AG04450 (cell line): ENCODE measurements at regions not wholly inside any gene's neighbourhood (a gene's known extent, or its start where the extent isn't known, plus 50 kb on each side); places are given as distances from the start of the nearest gene placed in this dataset.

Experiments used
- CTCF ChIA-PET: fragments of 300-600, 350-600 bp; formaldehyde crosslinking; extraction: SDS; loops from one replicate; lab custom pipeline; 2022; ENCODE audit warnings: antibody characterized with exemption, inconsistent platforms; lab: Charles Lee
- POLR2A ChIA-PET: fragments of 350-600 bp; formaldehyde crosslinking; extraction: SDS; loops from one replicate; lab custom pipeline; 2021; ENCODE audit warnings: antibody characterized with exemption, inconsistent platforms; lab: Yijun Ruan, JAX
- DNase-seq: peaks from one replicate; pipeline ENCODE4 v3.0.0-alpha.2; 2011; ENCODE audit warnings: low read depth, low spot score
- H3K27ac ChIP-seq: one replicate; pipeline ENCODE4 v1.5.1; 2012; ENCODE audit warnings: low read depth, low read length, control low read depth
- H3K27me3 ChIP-seq: one replicate; pipeline ENCODE4 v1.6.0; 2012; ENCODE audit warnings: low read length; ENCODE audit not compliant: control insufficient read depth, insufficient read depth
- H3K4me3 ChIP-seq: 2 replicates; pipeline ENCODE4 v1.5.1; 2011; ENCODE audit warnings: mild to moderate bottlenecking, low read depth, low read length, control low read depth
- H3K9me3 ChIP-seq: 2 replicates; pipeline ENCODE4 v1.5.1; 2012; ENCODE audit warnings: low read length; ENCODE audit not compliant: control insufficient read depth, insufficient read depth
- CTCF ChIP-seq: IDR thresholded peaks from 2 replicates; pipeline ENCODE4 v1.5.1; 2011; ENCODE audit warnings: low read depth, low read length, control low read depth, inconsistent platforms

GRCh38 chr2:37468170-37468569 is 123.7 kb downstream of the QPCT start:
- DNase-seq: no peak

DNA sequence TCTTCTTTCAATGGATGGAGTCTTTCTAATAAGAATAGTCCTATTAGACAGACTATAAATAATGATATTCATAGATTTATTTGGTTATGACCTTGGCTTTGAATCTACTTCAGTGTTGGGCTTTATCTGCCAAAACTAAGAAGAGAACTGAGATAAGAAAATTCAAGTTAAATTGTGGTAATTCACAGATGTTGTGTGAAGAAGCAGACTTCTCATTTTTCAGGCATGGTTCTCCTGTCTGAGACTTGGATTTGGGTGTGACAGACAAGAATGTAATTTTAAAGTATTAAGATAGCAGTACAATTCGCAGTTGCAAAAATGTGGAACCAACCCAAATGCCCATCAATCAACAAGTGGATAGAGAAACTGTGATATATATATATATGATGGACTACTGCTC is 124.7 kb downstream of the QPCT start:
- CTCF ChIA-PET: no interaction called here
- POLR2A ChIA-PET: no interaction called here
- Histone ChIP-seq H3K4me3 (no peak overlapping the region), H3K27me3 (no peaks in the 10 kb centered on the region), H3K9me3 (no peaks in the 10 kb centered on the region), H3K27ac (no peak overlapping the region)
- TF ChIP-seq CTCF: no peak
- no peak for DNase-seq

More at GRCh38 chr2:37468170-37468569, 123.7 kb downstream of the QPCT start:
- ChIA-PET CTCF (interaction anchor here (0.6 kb wide), 1 partner anchor 226 kb away, joined by 3 read pairs; no protein-coding TSS in a partner anchor), POLR2A (no interaction called here)
- TF ChIP-seq CTCF: no peak
- H3K27me3 ChIP-seq: no peaks in the 10 kb centered on the region
- H3K4me3 ChIP-seq: no peak overlapping the region
- H3K9me3 ChIP-seq: no peaks in the 10 kb centered on the region
- no peak overlapping the region for H3K27ac ChIP-seq

DNA sequence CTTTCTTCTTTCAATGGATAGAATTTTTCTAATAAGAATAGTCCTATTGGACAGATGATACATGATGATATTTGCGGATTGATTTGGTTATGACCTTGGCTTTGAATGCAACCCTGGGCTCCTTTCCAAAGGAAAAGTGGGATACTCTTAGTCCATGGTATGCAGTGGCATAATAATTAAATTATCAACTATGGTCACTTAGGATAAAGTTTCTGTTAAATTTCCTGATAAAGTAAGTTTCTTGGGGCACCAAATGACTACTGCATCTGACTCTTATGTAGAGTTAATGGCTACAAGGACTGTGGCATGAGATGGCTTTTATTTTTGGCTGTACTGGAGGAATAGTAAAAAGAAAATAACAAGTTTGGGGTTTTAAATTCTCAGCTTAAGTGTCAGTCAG is 126.7 kb downstream of the QPCT start:
- no peak for DNase-seq
- H3K9me3 ChIP-seq: no peaks in the 10 kb centered on the region
- H3K27me3 ChIP-seq: no peaks in the 10 kb centered on the region
- no peak for TF ChIP-seq CTCF
- H3K4me3 ChIP-seq: no peak overlapping the region
- CTCF ChIA-PET: no interaction called here
- POLR2A ChIA-PET: interaction anchor here (1.2 kb wide), 1 partner anchor 11 kb away, joined by 4 read pairs; no protein-coding TSS in a partner anchor
- H3K27ac ChIP-seq: no peak overlapping the region

DNA sequence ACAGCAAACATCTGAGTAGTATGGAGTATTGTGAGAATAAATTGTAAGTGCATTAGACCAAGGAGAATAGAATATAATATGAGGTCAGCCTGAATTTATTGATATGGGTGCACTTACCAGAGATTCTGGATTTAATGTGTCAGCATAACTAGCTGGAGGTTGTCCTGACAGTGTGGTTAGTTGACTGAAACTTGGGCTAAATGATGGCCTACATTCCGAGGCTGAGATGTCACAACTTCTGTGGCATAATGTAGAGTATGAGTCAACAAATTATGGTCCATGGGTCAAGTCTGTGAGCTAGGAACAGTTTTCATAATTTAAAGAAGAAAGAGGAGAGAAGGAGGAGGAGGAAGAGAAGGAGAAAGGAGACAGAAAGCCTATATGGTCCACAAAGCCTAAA is 127.6 kb downstream of the QPCT start:
- no peak overlapping the region for H3K4me3 ChIP-seq
- TF ChIP-seq CTCF: no peak
- H3K27ac ChIP-seq: no peak overlapping the region
- no peaks in the 10 kb centered on the region for H3K9me3 ChIP-seq
- ChIA-PET CTCF (interaction anchor here (2.7 kb wide), 1 partner anchor 405 kb away, joined by 12 read pairs; no protein-coding TSS in a partner anchor), POLR2A (interaction anchor here (0.6 to 1.2 kb wide), 3 partner anchors 12 to 72 kb away, joined by 3 to 4 read pairs (median 3); no protein-coding TSS in a partner anchor)
- no peaks in the 10 kb centered on the region for H3K27me3 ChIP-seq
- DNase-seq: peak; percentile 33

DNA sequence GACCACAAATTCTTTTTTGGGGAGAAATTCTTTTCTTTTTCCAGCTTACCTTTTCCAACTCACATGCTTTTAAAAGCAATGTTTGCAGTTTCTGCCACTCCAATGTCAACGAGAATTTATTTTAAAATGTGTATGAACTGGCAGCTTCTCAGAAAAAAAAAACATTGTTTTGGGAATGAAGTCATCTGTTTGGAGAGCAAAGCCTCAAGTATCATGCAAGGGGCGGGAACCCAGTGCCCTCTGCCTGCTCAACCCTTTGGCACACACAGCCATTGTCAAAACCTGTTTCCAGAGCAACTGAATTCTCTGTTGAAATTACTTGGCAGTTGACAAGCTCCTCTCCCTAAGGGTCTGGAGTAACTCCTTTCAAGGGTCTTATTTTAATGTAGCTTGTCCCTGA is 128.5 kb downstream of the QPCT start:
- H3K4me3 ChIP-seq: no peak overlapping the region
- no peak overlapping the region for H3K27ac ChIP-seq
- no peak for TF ChIP-seq CTCF
- ChIA-PET POLR2A (no interaction called here), CTCF (interaction anchor here (0.6 to 2.7 kb wide), 2 partner anchors 404 to 406 kb away, joined by 3 to 12 read pairs; no protein-coding TSS in a partner anchor)
- DNase-seq: no peak
- no peaks in the 10 kb centered on the region for H3K9me3 ChIP-seq
- H3K27me3 ChIP-seq: no peaks in the 10 kb centered on the region
